Heart left ventricle (tissue), 16 donors: ENCODE measurements at regions not wholly inside any gene's neighbourhood (a gene's known extent, or its start where the extent isn't known, plus 50 kb on each side); places are given as distances from the start of the nearest gene placed in this dataset.

Experiments
- ATAC-seq, 4 donors: fragments of 200-7000 bp; cut with Tn5 transposase; one replicate each; pipeline ENCODE4 v1.9.1; 2020 to 2022; ENCODE audit warnings: moderate library complexity in 4 of 4, mild to moderate bottlenecking in 3 of 4, moderate number of reproducible peaks in 1 of 4
- DNase-seq, 5 donors: peaks; one replicate each; pipeline ENCODE4 v3.0.0-alpha.2; 2020
- H3K27ac ChIP-seq, 12 donors: fragments of 200-600 bp; sonication (generic) in 4 of 12; one replicate each; pipeline versions ENCODE4 v1.5.0 to v1.8.0; 2016 to 2022; ENCODE audit warnings: mild to moderate bottlenecking in 2 of 12
- H3K27me3 ChIP-seq, 9 donors: fragments of 200-600 bp; sonication (generic) in 2 of 9; one replicate each; pipeline versions ENCODE4 v1.5.1 to v1.8.0; 2016 to 2022; ENCODE audit warnings: mild to moderate bottlenecking in 3 of 9
- H3K36me3 ChIP-seq, 9 donors: fragments of 200-600 bp; sonication (generic) in 2 of 9; one replicate each; pipeline versions ENCODE4 v1.5.0 to v1.8.0; 2018 to 2022; ENCODE audit warnings: mild to moderate bottlenecking in 2 of 9
- H3K4me1 ChIP-seq, 12 donors: fragments of 200-600 bp; sonication (generic) in 4 of 12; one replicate each; pipeline versions ENCODE4 v1.5.0 to v1.8.0; 2016 to 2022; ENCODE audit warnings: mild to moderate bottlenecking in 3 of 12
- H3K4me3 ChIP-seq, 12 donors: fragments of 200-600 bp; sonication (generic) in 4 of 12; one replicate each; pipeline versions ENCODE4 v1.5.0 to v1.8.0; 2017 to 2022; ENCODE audit warnings: mild to moderate bottlenecking in 9 of 12, moderate library complexity in 4 of 12
- H3K9me3 ChIP-seq, 12 donors: fragments of 200-600 bp; sonication (generic) in 4 of 12; one replicate each; pipeline versions ENCODE4 v1.5.0 to v1.8.0; 2016 to 2022; ENCODE audit warnings: mild to moderate bottlenecking in 1 of 12
- CTCF ChIP-seq, 12 donors: fragments of 200-600 bp; sonication (generic) in 4 of 12; IDR thresholded peaks; one replicate each; pipeline versions ENCODE4 v1.5.0 to v1.8.0; 2018 to 2022; ENCODE audit warnings: antibody characterized with exemption in 12 of 12, mild to moderate bottlenecking in 5 of 12
- POLR2A ChIP-seq, 2 donors: fragments of 450-650 bp; IDR thresholded peaks; one replicate each; pipeline ENCODE4 v1.6.1; 2017; ENCODE audit warnings: antibody characterized with exemption in 2 of 2, mild to moderate bottlenecking in 2 of 2, moderate library complexity in 2 of 2
- WGBS, 4 donors: extraction: QIAGEN DNeasy Blood & Tissue Kit in 2 of 4; methylation state at CpG; one replicate each; pipeline versions ENCODE4 v1.1.5 to v1.1.7; 2013 to 2018; 5-methylcytosine and 5-hydroxymethylcytosine counted together
- intact Hi-C, 10 donors: fragments of 100-400 bp; cut with DNase I; formaldehyde crosslinking; loops; one replicate each; pipeline versions ENCODE4 v1.11.1 to v1.14.2; 2022
- donor health status: ischemic (EF 13 %, LVEDD 7.1; RV severe dilation, severe dysfunction).
- donor health status: healthy with polysubstance abuse.
- donor health status: DM: no; HTN: yes; CAD: no.
- donor health status: DM: no; HTN: no; CAD: no.
- donor health status: ischemic (EF 25% LVEDD 6.9; RV normal size, moderate dysfunction).
- donor health status: ischemic (EF 25% LVEDD 5.7; RV mildly dilated, moderate dysfunction).
- donor health status: healthy.
- donor health status: DM: yes; HTN: yes; CAD: no.
- donor health status: ischemic (EF 35%, LVEDD 5.7; RV mildly dilated, moderate dysfunction).
- donor health status: nonischemic (EF 11% LVEDD 7.7; RV severe dilation, severe dysfunction).
- donor health status: DM: yes; HTN: yes; CAD: no.
- donor health status: PGD.
- donor health status: ischemic (EF 29% LVEDD 5.4; RV normal size, mild dysfunction).
- donor health status: nonischemic (EF 23%, LVEDD 6.1; RV moderate dilation, normal function).

GRCh38 chr14:101241807-101242278 is 319.5 kb upstream of the DIO3 start:
- TF ChIP-seq CTCF (IDR thresholded peaks at IDR 0.05) = no peak
- TF ChIP-seq POLR2A (IDR thresholded peaks at IDR 0.05) = no peak
- Histone ChIP-seq H3K27me3 (peaks cover 0 to 29% (median 0%) of the 10 kb centered on the region in 9 donors), H3K36me3 (no peaks in the 10 kb centered on the region), H3K4me3 (no peak overlapping the region), H3K9me3 (peaks cover 0 to 4% (median 0%) of the 10 kb centered on the region in 12 donors), H3K27ac (no peak overlapping the region), H3K4me1 (no peaks in the 10 kb centered on the region)
- peak in 1 of 5 donors; percentile 6 for DNase-seq
- 67 to 73% (median 70%) methylated on average over 10 of the region's 10 CpGs for WGBS, 4 donors
- ATAC-seq = no peak
- intact Hi-C loops = no loop called here

GRCh38 chr14:101242442-101243385 is 318.6 kb upstream of the DIO3 start:
- Histone ChIP-seq H3K4me3 (no peak overlapping the region), H3K36me3 (no peaks in the 10 kb centered on the region), H3K27ac (no peak overlapping the region), H3K4me1 (no peaks in the 10 kb centered on the region), H3K9me3 (peaks cover 0 to 4% (median 0%) of the 10 kb centered on the region in 12 donors), H3K27me3 (peaks cover 0 to 24% (median 0%) of the 10 kb centered on the region in 9 donors)
- WGBS, 4 donors = 74 to 85% (median 78%) methylated on average over 22 of the region's 22 CpGs
- DNase-seq (peak in 2 of 5 donors; percentile 10 to 42), ATAC-seq (no peak)
- intact Hi-C loops = no loop called here
- TF ChIP-seq POLR2A (IDR thresholded peaks at IDR 0.05) (no peak), CTCF (IDR thresholded peaks at IDR 0.05) (no peak)

GRCh38 chr14:101243587-101244338 is 317.5 kb upstream of the DIO3 start:
- H3K9me3 ChIP-seq = peaks cover 0 to 4% (median 0%) of the 10 kb centered on the region in 12 donors
- intact Hi-C loops = no loop called here
- no peak overlapping the region for H3K27ac ChIP-seq
- 86 to 90% (median 89%) methylated on average over 19 of the region's 19 CpGs for WGBS, 4 donors
- TF ChIP-seq CTCF (IDR thresholded peaks at IDR 0.05) (no peak), POLR2A (IDR thresholded peaks at IDR 0.05) (no peak)
- no peak for DNase-seq
- H3K27me3 ChIP-seq = peaks cover 0 to 24% (median 0%) of the 10 kb centered on the region in 9 donors
- no peak overlapping the region for H3K4me3 ChIP-seq
- ATAC-seq = no peak
- no peaks in the 10 kb centered on the region for H3K36me3 ChIP-seq
- no peaks in the 10 kb centered on the region for H3K4me1 ChIP-seq
